ENCODE measurements at regions not wholly inside any gene's neighbourhood (a gene's known extent, or its start where the extent isn't known, plus 50 kb on each side); places are given as distances from the start of the nearest gene placed in this dataset.

DNA sequence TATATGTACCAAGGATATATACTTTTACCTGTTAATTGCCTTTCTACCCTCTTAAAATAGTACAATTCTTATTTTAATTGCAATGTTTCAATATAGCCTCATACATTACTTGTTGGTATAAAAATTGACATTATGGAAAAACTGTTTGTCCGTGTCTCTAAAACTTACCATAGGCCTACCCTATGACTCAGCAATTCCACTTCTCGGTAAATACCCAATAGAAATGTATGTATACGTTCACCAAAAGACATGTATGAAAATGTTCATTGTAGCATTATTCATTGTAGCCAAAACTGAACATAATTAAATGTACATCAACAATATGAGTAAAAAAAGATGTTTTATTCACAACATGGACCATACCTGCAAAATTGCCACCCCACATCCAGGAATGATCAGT is 679.2 kb upstream of the UBE2E2 start:
- TF ChIP-seq CTCF (IDR thresholded peaks at IDR 0.05; ENCODE audit: insufficient read depth, low read depth, low read length, missing control alignments): no peak
- no peak for DNase-seq (ENCODE audit: low read depth)

DNA sequence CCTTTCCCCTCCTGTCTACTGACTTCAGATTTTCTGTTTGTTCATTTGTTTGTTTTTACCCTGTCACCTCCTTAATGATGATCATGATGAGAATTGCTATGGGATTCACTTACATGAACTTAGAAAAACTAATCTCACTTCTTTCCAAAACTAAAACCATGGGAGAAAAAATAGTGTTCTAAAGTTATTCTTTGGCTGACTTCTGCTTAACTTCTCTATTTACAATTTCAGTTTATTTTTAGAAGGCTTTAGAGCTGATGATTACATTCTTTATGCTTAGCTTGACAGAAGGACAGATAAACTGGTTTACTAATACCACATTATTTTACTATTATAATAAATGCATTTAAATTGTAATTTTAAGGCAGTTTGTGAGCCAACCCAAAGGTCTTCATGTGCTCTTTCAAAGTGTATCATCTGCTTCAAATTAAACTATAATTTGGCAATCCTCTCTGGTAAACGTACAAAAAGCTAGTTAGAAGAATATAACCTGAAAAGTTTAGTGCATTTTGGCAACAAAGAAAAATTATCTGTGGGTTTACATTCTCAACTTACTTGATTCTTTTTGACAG is 676.8 kb upstream of the UBE2E2 start:
- DNase-seq (ENCODE audit: low read depth): no peak
- no peak for TF ChIP-seq CTCF (IDR thresholded peaks at IDR 0.05; ENCODE audit: insufficient read depth, low read depth, low read length, missing control alignments)
- no peak overlapping the region for H3K4me3 ChIP-seq (ENCODE audit: low read depth, low read length)

More for the DNA sequence above, 679.2 kb upstream of the UBE2E2 start:
- no peak overlapping the region for H3K4me3 ChIP-seq (ENCODE audit: low read depth, low read length)

- no peak for TF ChIP-seq CTCF (IDR thresholded peaks at IDR 0.05; ENCODE audit: insufficient read depth, low read depth, low read length, missing control alignments)
- no peak overlapping the region for H3K4me3 ChIP-seq (ENCODE audit: low read depth, low read length)
- DNase-seq (ENCODE audit: low read depth): no peak
These were observed 666.6 kb upstream of the UBE2E2 start for GRCh38 chr3:22536541-22536940.

- no peak for DNase-seq (ENCODE audit: low read depth)
- no peak for TF ChIP-seq CTCF (IDR thresholded peaks at IDR 0.05; ENCODE audit: insufficient read depth, low read depth, low read length, missing control alignments)
- no peak overlapping the region for H3K4me3 ChIP-seq (ENCODE audit: low read depth, low read length)
These were observed 665.6 kb upstream of the UBE2E2 start for GRCh38 chr3:22537560-22537959.

- H3K4me3 ChIP-seq (ENCODE audit: low read depth, low read length): no peak overlapping the region
- DNase-seq (ENCODE audit: low read depth): no peak
- TF ChIP-seq CTCF (IDR thresholded peaks at IDR 0.05; ENCODE audit: insufficient read depth, low read depth, low read length, missing control alignments): no peak
These were observed 660.8 kb upstream of the UBE2E2 start for GRCh38 chr3:22542311-22542710.

GRCh38 chr3:22555753-22556435 is 647.2 kb upstream of the UBE2E2 start:
- DNase-seq (ENCODE audit: low read depth): no peak
- no peak overlapping the region for H3K4me3 ChIP-seq (ENCODE audit: low read depth, low read length)
- TF ChIP-seq CTCF (IDR thresholded peaks at IDR 0.05; ENCODE audit: insufficient read depth, low read depth, low read length, missing control alignments): no peak

GRCh38 chr3:22565393-22565792 is 637.7 kb upstream of the UBE2E2 start:
- TF ChIP-seq CTCF (IDR thresholded peaks at IDR 0.05; ENCODE audit: insufficient read depth, low read depth, low read length, missing control alignments): no peak
- DNase-seq (ENCODE audit: low read depth): no peak
- no peak overlapping the region for H3K4me3 ChIP-seq (ENCODE audit: low read depth, low read length)
